Left ventricle myocardium superior (tissue), 1 donor: ENCODE measurements at regions not wholly inside any gene's neighbourhood (a gene's known extent, or its start where the extent isn't known, plus 50 kb on each side); places are given as distances from the start of the nearest gene placed in this dataset.
"Not testable (repeated sequence)": the region's sequence is repeated elsewhere in the genome, so short reads cannot be mapped to it uniquely, and the experiment has no call there.

Experiments
- ATAC-seq: fragments of 200-7000 bp; cut with Tn5 transposase; one replicate; pipeline ENCODE4 v1.9.1; 2020; ENCODE audit warnings: mild to moderate bottlenecking, moderate library complexity
- DNase-seq: peaks from one replicate; pipeline ENCODE4 v3.0.0-alpha.2; 2020
- intact Hi-C: fragments of 100-400 bp; cut with micrococcal nuclease; formaldehyde crosslinking; loops from one replicate; pipeline ENCODE4 v1.11.0; 2022
- donor health status: DM: no; HTN: yes; CAD: no; lungs with severe emphysema.

DNA sequence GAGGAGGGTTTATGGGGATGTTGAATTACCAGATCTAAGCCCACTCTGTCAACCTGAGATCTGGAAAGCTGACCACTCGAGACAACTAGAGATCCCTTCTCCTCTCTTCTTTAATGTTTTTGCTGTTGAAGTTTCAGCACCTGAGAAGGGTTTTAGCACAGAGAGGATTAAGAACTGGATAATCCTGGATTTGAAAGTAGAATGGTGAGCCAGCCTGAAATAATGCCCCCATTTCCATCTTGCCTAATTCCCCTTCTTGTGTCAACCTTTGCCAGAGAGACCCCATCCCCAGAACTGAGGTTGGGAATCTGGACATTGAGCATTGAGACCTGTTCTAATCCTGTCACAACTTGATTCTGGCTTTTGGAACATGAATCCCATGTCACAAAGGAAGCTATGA is 87.8 kb upstream of the RFLNA start:
- no peak for ATAC-seq
- intact Hi-C loops: no loop called here
- DNase-seq: no peak

DNA sequence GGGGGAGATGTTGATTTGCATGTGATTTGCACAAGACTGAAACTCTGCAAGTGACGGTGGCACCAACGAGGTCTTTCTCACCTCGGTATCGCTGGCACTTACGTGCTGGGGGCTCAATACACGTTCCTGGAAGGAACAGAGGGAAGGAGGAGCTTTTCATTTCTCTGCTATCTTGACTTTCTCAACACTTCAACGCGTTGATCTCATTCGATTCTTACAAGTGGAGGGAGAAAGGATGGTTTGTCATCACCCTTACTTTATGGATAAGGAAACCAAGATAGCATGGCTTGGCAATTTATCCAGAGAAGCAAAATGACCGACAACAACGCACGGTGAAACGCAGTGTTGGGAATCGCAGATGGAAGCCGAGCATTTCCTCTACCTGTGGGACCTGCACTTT is 87.3 kb upstream of the RFLNA start:
- ATAC-seq (no peak), DNase-seq (no peak)
- intact Hi-C loops: no loop called here

DNA sequence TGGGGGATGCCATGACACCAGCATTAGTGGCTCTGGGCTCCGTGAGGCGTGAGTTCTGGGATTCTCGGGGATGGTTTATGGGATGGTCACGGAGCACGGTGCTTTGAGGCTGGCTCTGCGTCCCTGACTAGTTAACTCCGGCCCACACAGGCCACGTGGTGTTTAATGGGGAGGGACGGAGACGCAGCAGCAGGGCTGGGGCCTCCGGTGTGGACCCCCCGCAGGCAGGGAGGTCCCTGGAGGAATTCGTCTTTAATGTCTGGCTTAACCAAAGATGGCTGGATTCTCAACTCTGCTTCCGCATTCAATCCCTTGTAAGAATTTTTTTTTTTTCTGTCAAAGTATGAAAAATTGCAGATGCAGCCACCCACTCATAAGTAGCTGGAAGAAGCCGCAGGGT is 86.4 kb upstream of the RFLNA start:
- intact Hi-C loops: no loop called here
- DNase-seq (no peak), ATAC-seq (no peak)

DNA sequence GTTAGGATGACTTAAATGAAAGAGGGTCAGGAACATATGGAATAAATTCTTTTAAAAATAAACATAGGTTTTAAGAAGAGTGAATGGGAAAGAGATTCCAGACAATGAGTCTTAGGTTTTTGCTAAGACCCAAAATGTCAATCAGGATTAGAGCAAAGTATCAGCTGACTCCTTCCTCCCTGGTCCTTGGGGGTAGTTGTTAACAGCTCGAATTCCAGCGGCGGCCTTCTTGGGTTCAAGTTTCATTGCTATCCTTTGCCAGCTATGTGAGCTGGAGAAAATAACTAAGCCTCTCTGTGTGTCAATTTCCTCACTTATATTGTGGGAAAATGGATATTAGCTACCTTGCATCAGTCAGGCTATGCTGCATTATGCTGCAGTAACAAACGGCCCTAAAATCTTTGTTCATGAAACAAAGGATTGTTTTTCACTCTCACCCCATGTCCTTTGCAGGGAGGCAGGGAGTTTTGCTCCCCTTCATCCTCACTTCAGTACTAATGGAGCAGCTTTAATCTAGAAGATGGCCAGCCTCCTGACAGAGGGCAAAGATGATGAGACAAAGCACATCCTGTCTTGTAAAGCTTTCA is 83.8 kb upstream of the RFLNA start:
- DNase-seq (no peak), ATAC-seq (no peak)
- intact Hi-C loops: no loop called here

DNA sequence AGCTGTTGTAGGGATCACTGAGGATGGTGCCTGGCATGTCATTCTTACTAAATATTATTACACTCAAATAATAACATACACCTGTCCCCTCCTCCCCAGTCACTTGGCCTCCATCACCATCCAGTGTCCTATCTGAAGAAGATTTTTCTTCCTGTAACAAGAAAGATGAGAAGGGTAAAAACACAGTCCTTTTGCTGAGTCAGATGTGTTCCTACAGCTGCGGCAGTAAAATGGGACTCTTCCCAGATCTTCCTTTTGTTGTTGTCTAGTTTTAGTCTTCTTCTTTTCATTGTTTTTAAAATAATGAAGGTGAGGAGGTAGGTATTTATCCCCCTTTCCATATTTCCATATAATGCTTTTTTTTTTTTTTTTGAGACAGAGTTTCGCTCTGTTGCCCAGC is 83.1 kb upstream of the RFLNA start:
- DNase-seq (no peak), ATAC-seq (no peak)
- intact Hi-C loops: no loop called here

DNA sequence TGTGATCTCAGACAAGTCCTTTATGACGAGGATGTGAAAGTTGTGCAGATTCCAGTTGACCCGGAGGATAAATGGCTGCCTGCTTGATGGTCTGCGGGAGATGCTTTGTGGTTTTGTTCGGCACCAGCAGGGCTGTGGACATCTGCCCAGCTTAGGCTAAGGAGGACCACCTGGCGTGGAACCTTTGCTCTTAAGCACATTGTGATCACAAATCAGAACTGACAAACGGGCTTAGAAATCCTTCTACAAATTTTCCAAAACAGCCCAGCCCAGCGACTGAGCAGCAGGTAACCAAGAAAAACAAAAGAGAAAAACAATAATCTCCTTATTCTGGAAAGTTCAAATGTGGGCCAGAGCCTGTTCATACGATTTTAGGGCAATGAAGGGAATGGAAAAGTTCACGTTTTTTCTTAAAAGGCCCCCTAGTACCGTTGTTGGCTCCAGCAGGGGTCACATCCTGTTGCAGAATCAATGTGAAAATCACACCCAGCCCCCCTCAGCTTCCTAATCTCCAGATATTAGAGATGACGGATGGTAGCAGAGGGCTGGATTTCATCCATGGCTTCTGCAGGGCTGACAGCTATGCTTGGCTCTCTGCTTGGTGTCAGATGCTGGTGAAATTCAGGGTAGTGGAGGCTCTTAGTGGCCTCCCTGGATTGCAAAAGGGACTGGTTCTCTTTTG is 81.1 kb upstream of the RFLNA start:
- no peak for DNase-seq
- ATAC-seq: no peak
- intact Hi-C loops: no loop called here

DNA sequence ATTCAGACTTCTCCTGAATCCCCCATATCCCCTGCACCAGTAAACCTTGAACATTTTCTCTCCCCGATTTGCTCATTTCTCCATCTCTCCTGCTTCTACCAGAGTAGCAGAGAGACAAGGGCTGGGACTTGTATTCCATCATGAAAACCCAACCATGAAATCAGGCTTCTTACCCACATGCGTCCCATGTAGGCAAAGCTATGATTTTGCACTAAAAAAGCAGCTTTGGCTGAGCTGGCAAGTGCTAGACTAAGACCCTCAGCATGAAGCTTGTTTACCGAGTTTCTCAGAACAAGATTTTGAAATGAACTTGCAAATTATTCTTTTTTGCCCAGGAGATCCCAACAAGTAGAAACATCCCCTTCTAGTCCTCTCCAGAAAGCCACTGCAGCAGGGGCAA is 80.3 kb upstream of the RFLNA start:
- intact Hi-C loops: no loop called here
- ATAC-seq (no peak), DNase-seq (no peak)

DNA sequence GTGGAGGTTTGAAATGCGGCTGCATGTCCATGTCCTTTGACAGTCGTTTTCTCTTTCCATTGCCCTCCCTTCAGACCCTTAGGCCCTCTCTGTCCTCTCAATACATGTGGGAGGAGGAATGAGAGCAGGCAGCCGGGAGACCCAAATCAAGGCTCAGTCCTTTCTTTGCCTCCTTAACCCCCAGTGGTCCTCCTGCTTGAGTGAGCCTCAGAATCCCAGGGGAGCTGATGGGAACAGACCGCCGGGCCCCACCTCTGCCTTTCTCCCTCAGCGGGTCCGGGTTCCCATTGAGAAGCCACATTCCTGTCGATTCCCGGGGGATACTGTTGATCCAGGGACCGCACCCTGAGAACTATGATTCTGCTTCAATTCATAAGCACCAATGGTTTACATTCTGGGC is 77.9 kb upstream of the RFLNA start:
- intact Hi-C loops: no loop called here
- DNase-seq (no peak), ATAC-seq (no peak)

DNA sequence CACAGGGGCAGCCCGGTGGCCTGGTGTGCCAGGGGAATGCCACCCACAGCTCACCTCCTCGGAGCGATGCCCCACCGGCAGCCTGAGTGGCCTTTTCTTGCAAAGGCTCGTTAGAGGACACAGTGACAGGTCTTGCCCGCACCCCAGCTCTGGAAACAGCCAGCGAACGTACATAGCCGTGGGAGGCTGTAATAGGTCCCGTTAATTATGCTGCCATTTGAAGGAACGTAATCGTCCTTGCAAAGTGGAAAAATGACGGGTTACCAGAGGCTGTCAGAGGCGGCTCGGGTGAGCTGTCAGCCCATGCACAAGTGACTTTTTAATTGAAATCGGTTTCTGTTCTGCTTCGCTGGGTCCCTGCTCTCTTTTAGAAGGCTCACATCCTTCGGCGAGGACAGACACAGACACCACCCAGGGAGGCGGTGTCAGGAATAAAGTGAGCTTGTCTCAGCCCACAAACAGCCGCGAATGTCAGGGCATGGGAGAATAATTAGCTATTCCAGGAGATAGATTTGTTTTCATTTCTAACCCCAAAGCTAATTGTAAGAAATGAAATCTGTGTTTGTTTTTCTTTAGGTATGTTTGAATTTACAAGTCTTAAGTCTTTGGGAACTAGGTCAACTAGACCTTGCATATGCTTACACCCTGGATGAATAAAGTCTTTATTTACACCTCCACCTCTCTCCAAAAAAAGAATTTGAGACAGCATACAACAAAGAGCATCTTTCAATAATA is 77.2 kb upstream of the RFLNA start:
- intact Hi-C loops: no loop called here
- DNase-seq (no peak), ATAC-seq (no peak)

DNA sequence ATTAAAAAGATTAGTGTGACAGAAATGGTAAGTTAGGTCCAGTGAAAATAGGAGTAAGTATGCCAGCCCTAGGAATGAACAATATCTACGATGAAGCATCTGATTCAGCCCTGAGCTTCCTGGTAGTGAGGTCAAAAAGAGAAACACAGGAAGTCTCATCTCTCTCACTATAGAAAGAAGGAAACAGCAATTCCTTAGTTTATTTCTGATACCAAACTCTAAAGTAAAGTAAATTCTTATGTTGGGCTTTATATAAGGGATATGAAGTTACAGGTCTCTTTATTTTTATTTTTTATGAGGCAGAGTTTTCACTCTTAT is 76.7 kb upstream of the RFLNA start:
- intact Hi-C loops: no loop called here
- DNase-seq: no peak
- no peak for ATAC-seq

DNA sequence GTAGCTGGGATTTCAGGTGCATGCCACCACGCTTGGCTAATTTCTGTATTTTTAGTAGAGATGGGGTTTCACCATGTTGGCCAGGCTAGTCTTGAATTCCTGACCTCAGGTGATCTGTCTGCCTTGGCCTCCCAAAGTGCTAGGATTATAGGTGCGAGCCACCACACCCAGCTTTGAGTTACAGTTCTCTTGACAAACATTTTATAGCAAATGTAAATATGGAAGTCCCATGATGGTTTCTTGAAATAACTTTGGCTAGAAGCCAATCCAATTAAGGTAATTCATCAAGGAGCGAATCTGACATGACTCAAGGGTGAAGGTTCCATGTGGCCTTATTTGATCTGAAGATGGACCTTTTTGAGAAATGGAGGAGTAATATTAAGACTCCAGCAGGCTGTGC is 76.2 kb upstream of the RFLNA start:
- ATAC-seq: not testable (repeated sequence)

DNA sequence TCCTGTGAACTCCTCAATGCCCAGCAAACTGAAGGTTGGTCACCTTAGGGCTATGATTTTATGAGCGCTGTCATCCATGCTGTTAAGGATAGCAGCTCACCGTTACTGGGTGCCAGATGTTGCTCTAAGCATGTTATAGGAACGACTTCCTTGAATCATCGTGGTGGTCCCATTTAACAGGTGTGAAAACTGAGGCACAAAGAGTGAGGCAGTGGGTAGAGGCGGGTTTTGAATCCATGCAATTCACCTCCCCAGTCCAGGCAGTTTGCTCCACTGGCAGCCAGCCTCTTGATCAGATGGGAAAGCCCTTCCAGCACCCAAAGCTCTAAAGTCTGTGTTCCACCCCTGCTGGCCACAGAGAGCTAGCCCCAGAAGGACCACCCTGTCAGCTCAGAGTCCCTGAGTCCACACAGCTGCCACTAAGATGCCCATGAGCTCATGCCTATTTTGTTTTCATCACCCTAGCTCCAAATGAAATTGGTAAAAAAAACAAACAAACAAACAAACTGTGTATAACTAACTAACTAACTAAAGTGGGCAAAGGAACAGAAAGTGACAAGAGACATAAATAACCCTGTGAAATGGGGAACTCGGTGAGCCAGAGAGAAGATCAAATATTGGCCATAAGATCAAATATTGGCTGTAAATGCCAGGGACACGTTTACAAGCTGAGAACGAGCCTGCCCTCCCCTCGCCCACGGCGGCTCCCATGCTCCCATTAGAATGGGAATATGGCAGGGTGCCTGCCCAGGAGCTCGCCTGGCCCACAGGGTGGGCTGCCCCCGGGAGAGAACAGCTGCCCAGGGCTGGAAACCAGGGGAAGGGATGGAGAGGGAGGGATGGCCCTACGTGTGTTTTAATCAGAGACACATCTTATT is 72.3 kb upstream of the RFLNA start:
- DNase-seq (no peak), ATAC-seq (no peak)
- intact Hi-C loops: no loop called here

More for the DNA sequence above, 76.2 kb upstream of the RFLNA start:
- DNase-seq, intact Hi-C loops: not testable (repeated sequence)

DNA sequence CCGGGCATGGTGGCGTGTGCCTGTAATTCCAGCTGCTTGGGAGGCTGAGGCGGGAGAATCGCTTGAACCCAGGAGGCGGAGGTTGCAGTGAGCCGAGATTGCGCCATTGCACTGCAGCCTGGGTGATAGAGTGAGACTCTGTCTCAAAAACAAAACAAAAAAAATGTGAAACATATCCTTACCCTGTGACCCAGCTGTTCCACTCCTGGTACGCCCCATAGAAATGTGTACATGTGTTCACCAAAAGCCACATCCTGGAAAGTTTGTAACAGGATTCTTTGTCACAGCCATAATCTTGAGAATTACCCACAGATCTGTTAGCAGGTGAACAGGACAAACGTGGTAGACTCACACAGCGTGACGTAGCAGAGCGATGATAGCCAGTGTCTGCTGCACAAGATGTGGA is 71.2 kb upstream of the RFLNA start:
- ATAC-seq, intact Hi-C loops, DNase-seq: not testable (repeated sequence)

DNA sequence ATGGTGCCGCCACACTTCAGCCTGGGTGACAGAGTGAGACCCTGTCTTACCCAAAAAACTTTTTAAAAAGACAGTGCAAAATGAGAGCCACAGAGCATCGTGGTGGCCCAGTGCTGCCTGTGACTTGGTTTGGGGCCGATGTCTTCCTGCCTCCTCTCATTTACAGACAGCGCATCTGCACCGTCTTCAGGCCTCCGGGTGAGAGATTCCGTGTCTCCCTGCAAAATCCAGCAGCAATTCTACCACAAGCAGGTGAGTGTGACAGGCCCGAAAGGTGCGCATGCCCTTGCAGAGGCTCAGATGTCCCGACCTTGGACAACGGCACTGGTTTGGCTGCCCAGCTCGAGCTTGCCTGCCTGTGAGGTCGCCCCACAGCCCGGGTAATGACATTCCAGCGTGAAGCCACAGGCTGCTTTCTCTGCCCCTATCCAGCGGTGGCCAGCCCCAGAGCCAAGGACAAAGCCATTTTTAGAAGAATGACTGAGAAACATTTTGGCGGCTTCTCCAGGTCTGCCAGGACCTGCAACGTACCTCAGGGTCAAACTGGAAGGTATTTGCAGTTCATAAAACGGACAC is 70.3 kb upstream of the RFLNA start:
- no peak for ATAC-seq
- intact Hi-C loops: no loop called here
- DNase-seq: no peak

DNA sequence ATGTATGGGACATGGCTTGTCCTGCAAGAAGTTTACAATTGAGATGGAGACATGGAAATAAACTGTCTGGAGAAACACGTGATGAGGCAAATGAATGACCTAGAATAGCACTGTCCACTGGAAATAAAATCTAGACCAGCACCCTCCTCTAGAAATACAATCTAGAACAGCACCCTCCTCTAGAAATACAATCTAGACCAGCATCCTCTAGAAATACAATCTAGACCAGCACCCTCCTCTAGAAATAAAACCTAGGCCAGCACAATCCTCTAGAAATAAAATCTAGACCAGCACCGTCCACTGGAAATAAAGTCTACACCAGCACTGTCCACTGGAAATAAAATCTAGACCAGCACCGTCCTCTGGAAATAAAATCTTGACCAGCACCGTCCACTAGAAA is 69.2 kb upstream of the RFLNA start:
- ATAC-seq (no peak), DNase-seq (no peak)
- intact Hi-C loops: no loop called here

DNA sequence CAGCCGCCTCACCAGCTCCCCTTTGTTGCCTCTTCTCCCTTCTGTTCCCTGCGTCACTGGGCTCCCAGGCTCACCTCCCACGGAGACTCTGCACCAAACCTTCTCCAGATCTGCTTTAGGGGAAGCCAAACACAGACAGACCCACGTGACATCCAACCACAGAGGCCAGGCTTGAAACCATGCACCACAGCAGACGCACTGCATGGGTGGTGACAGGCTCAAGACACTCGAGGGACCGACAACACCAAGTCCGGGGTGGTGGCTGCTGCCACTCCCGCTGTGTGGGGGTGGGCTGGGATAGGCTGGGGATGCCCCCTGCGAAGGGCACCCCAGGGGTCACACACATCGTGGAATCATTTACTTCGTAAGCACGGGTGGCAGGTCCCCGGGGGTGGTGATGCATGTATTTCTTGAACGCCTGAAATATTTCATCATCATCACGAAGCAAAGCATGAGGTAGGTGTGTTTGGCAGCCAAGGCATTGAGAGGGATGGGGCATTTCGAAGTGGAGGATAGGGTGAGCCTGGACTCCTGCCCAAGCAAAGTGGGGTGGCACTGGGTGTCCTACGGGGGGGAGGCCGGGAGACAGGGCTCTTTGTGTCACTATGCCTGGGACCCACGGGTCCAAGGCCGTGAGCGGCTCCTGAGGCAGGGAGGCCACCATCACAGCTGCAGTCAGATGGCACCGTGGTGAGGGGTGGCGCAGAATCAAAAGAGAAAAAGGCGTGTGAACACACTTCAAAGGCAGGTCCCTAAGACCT is 66.8 kb upstream of the RFLNA start:
- DNase-seq (no peak), ATAC-seq (no peak)
- intact Hi-C loops: no loop called here

DNA sequence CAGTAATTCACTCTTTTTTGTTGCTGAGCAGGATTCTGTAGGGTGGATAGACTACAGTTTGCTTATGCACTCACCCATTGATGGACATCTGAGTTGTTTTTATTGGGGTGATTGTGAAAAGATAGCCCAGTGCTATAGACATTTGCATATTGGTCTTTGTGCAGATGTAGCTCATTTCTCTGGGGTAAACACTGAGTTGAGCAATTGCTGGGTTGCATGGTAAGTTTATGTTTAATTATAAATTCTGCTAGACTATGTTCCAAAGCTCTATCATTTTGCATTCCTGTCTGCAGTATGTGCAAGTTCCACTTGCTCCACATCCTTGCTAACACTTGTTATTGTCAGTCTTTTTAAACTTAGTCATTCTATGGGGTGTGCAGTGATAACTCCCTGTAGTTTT is 65.4 kb upstream of the RFLNA start:
- no peak for DNase-seq
- intact Hi-C loops: no loop called here
- ATAC-seq: no peak

DNA sequence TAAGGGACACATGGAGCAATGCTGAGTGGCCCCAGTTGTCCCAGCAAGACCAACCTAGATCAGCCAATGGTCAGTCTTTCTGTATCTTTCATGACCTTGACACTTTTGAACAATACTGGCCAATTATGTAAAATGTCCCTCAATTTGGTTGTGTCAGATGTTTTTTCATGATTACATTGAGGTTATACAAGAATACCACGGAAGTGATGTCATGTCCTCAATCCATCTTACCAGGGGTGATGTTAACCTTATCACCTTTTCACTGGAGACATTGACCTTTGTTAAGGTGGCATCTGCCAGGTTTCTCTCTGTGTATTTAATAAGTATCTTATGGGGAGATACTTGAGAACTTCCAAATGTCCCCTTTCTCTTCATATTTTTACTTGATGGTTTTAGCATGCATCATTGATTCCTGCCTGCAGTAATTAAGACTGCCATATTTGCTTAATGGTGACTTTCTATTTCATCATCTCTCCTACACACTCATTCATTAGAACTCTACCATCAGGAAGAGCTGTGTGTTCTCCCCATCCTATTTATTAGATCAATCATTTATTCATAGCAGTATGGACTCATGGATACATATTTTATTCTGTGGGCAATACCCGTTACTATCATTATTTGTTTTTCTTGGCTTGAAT is 64.7 kb upstream of the RFLNA start:
- no peak for ATAC-seq
- no peak for DNase-seq
- intact Hi-C loops: no loop called here

DNA sequence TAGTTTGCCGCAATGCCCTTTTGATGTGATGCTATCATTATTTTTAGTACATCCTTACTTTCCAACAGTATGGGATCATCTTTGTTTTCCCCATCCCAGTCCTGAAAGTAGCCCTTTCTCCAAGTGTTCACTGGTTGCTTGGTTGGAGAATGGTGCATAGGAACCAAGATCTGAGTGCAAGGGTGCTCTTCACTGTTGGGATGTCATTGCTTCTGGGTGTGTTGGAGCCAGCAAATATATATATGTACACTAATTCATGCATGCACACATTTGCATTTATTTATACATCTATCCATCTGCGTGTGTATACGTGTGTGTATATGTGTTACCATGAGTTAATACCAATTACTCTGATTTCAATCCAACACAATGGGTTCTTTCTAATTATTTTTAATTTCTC is 64.1 kb upstream of the RFLNA start:
- intact Hi-C loops: no loop called here

More for the DNA sequence above, 64.1 kb upstream of the RFLNA start:
- no peak for ATAC-seq
- DNase-seq: no peak
